ENCODE measurements at regions not wholly inside any gene's neighbourhood (a gene's known extent, or its start where the extent isn't known, plus 50 kb on each side); places are given as distances from the start of the nearest gene placed in this dataset.

GRCh38 chr2:236888794-236889780, 196.6 kb upstream of the COPS8 start:
- Histone ChIP-seq H3K79me2 (ENCODE audit: control insufficient read depth, insufficient read depth, low read length) (no peaks in the 10 kb centered on the region), H3K27me3 (ENCODE audit: control insufficient read depth in 2 of 2, insufficient read depth in 2 of 2, low read length in 2 of 2) (peaks cover 0 to 12% of the 10 kb centered on the region in 2 experiments; a peak in 2 of 5 replicates), H4K20me1 (replicated peaks; ENCODE audit: control insufficient read depth, insufficient read depth, low read length) (no peaks in the 10 kb centered on the region), H2AFZ (ENCODE audit: low read depth, low read length) (no peak overlapping the region), H3K4me2 (ENCODE audit: insufficient read depth, low read length) (no peak overlapping the region), H3K9ac (ENCODE audit: insufficient read depth in 1 of 2, low read depth in 2 of 2, low read length in 2 of 2) (no peak overlapping the region), H3K4me3 (no peak overlapping the region), H3K9me1 (ENCODE audit: control insufficient read depth, insufficient read depth, low read length) (no peaks in the 10 kb centered on the region), H3K4me1 (replicated peaks in 1 of 2; ENCODE audit: control insufficient read depth in 2 of 2, insufficient read depth in 2 of 2, low read length in 2 of 2) (no peaks in the 10 kb centered on the region), H3K36me3 (ENCODE audit: control insufficient read depth, insufficient read depth, low read length) (no peaks in the 10 kb centered on the region), H3K27ac (ENCODE audit: extremely low read depth, low read depth, low read length) (no peak overlapping the region), H3K9me3 (replicated peaks; ENCODE audit: control insufficient read depth, insufficient read depth, low read depth, low read length) (no peaks in the 10 kb centered on the region)
- WGBS (ENCODE audit: insufficient coverage, low coverage, missing lambda C conversion rate), result 2% methylated on average over 21 of the region's 24 CpGs
- DNase-seq (ENCODE audit: extremely low read depth in 1 of 4, low spot score in 3 of 4) (no peak), ATAC-seq (no peak), FAIRE-seq (no peak)
- BruUV-seq (replicated peaks), result no TSS peak
- ChIA-PET CTCF (ENCODE audit: low intra/inter-chr PET ratio) (no interaction called here), POLR2A (no interaction called here)
- TF ChIP-seq CCAR2 (IDR thresholded peaks at IDR 0.05; ENCODE audit: low read depth, low read length) (no peak), HOMEZ (CRISPR knock-in tag; IDR thresholded peaks at IDR 0.05) (no peak), NFXL1 (CRISPR knock-in tag; IDR thresholded peaks at IDR 0.05) (no peak), TRIM25 (IDR thresholded peaks at IDR 0.05; ENCODE audit: borderline replicate concordance) (no peak), CBX3 (IDR thresholded peaks at IDR 0.05; ENCODE audit: borderline replicate concordance in 1 of 2, low read length in 2 of 2) (no peak), CAMTA2 (CRISPR knock-in tag; conservative IDR thresholded peaks at IDR 0.05) (no peak), CBX2 (IDR thresholded peaks at IDR 0.05; ENCODE audit: insufficient read depth, low read length, poor library complexity, severe bottlenecking) (no peak), ZNF277 (CRISPR knock-in tag; IDR thresholded peaks at IDR 0.05; ENCODE audit: borderline replicate concordance) (no peak)
- in situ Hi-C loops (cut with MboI) (no loop called here), intact Hi-C loops (cut with micrococcal nuclease) (no loop called here)

All from K562 (cell line).